ENCODE measurements at regions not wholly inside any gene's neighbourhood (a gene's known extent, or its start where the extent isn't known, plus 50 kb on each side); places are given as distances from the start of the nearest gene placed in this dataset.

DNA sequence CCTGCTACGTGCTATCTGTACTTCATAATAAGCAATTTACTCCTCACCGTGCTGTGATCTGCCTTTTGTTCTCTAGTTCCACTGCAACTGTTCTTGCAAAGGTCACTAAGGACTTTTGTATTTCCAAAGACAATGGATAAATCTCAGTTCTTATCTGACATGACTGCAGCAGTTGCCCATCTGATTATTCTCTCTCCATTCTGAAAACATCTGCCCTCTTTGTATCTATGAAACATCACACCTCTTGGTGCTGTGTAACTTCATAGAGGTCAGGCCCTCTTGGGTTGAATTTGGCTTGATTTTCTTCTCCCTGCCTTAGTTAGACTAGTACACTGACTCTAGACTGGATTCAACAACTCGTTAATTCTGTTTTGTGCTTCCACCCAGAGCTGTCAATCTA, 319.6 kb downstream of the BTG1 start:
- H3K27me3 Mint-ChIP-seq = peaks cover 1% of the 10 kb centered on the region
- no peaks in the 10 kb centered on the region for H3K4me1 Mint-ChIP-seq
- no peak overlapping the region for H3K27ac Mint-ChIP-seq
- H3K9me3 Mint-ChIP-seq = no peaks in the 10 kb centered on the region
- no peaks in the 10 kb centered on the region for H3K36me3 Mint-ChIP-seq
- H3K4me3 Mint-ChIP-seq = no peak overlapping the region

DNA sequence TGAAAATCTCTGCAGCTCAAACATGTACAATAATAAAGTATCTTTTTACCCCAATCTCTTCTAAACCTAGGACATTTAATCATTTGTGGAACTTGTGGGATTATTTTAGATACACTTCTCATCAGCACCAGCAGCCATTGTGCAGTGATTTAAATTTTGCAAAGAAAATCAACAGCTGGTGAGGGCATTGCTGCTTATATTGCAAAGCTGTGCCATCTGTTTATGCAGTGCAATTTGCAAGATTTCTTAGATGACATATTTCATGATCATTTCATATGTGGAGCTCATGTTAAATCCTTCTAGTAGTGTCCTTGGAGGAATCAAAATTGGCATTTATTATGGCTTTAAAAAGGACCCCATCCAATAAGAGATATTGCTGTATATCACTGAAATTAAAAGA, 320.7 kb downstream of the BTG1 start:
- H3K36me3 Mint-ChIP-seq = peaks cover 3% of the 10 kb centered on the region
- peaks cover 0 to 5% (median 4%) of the 10 kb centered on the region in 3 donors for H3K9me3 Mint-ChIP-seq
- no peaks in the 10 kb centered on the region for H3K4me1 Mint-ChIP-seq
- H3K4me3 Mint-ChIP-seq = no peak overlapping the region
- H3K27me3 Mint-ChIP-seq = peaks cover 1% of the 10 kb centered on the region
- no peak overlapping the region for H3K27ac Mint-ChIP-seq

DNA sequence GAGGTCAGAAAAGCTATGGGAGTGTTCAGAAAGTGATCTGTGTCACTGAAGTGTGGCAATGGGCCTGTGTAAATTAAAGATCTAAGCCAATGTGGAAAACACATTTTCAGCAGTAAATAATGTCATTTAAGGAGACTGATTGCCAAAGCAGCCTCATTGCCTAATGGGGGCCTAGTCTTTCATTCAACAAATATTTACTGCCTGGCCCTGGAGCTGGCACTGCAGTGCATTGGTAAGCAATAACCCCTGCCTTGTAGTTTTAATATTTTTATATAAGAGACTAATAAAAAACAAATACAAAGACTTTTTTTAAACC, 326.6 kb downstream of the BTG1 start:
- no peak overlapping the region for H3K4me3 Mint-ChIP-seq
- no peaks in the 10 kb centered on the region for H3K27me3 Mint-ChIP-seq
- H3K27ac Mint-ChIP-seq = no peak overlapping the region
- peaks cover 4% of the 10 kb centered on the region for H3K36me3 Mint-ChIP-seq
- no peaks in the 10 kb centered on the region for H3K4me1 Mint-ChIP-seq
- peaks cover 0 to 5% (median 4%) of the 10 kb centered on the region in 3 donors for H3K9me3 Mint-ChIP-seq

DNA sequence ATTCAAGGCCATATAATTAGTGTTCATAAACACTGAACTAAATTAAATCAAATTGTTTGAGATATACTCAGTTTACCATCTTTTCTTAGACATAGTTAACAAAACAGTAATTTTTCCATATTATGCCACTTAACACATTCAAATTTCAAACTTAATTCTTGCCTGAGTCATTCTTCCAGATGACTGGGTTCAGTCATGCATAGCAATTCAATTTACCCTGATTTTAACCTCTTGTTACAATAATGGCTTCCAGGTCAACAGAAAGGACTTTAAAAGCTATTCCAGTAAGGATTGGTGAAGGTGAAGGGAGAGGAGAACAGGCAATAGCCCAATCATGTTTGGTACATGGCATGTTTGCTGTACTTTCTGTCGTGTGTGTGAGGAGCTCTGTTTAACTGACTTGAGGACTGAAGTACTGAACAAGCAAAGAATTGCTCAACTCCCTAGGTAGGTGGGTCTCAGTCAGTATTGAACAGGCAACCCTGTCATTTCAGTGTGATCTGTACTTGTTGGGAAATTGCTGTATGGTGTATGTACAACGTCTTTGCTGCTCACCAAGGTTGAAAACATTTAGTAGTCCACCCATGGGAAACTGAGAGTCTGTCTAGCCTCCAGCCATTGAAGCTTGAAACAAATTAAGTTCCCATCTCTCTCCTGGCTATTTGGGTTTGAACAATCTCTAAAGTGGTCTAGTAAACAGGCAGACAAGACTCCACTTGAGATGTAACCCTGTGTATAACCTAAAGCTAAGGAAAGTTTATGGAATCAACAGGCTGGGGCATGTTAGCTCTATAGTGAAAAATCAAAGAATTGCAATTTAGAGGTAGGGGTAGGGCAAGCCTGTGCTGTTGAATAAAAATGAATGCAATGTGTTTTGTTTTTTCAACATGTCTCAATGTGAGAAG, 327.2 kb downstream of the BTG1 start:
- peaks cover 0 to 5% (median 4%) of the 10 kb centered on the region in 3 donors for H3K9me3 Mint-ChIP-seq
- no peak overlapping the region for H3K4me3 Mint-ChIP-seq
- H3K36me3 Mint-ChIP-seq = peaks cover 4% of the 10 kb centered on the region
- no peaks in the 10 kb centered on the region for H3K27me3 Mint-ChIP-seq
- H3K4me1 Mint-ChIP-seq = no peaks in the 10 kb centered on the region
- H3K27ac Mint-ChIP-seq = no peak overlapping the region

DNA sequence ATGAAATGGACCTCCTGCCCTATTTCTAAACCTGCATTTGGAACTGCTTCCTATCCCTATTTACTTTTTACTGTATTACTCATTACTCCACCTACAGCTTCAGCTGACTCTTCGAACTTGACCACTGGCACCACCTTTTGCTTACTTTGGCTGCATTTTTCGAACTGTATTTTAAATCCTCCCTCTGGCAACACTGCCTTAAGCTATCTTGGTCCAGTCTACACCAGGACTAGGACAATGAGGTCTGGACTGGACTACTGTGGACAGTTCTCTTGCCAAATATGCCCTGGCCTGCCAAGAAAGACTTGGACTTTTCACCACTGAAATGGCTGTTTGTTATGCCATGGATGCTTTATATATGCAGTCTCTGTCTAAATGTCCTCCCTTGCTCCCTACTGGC, 328.1 kb downstream of the BTG1 start:
- H3K4me1 Mint-ChIP-seq = no peaks in the 10 kb centered on the region
- peaks cover 0 to 5% (median 4%) of the 10 kb centered on the region in 3 donors for H3K9me3 Mint-ChIP-seq
- peaks cover 4% of the 10 kb centered on the region for H3K36me3 Mint-ChIP-seq
- H3K4me3 Mint-ChIP-seq = no peak overlapping the region
- no peak overlapping the region for H3K27ac Mint-ChIP-seq
- no peaks in the 10 kb centered on the region for H3K27me3 Mint-ChIP-seq

DNA sequence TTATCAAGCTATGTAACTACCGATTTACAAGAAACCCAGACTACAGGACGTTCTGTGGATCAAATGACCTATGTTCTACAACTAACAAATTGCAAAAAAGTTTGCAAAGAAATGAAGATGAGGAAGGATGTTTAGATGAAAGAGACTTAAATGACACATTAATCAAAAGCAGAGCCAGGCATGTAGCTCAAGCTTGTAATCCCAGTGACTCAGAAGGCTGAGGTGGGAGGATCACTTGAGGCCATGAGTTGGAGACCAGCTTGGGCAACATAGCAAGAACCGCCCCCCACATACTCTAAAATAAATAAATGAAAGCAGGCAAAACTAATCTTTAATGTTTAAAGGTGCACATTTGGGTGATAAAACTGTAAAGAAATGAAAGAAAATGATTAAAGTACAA, 331.9 kb downstream of the BTG1 start:
- no peak overlapping the region for H3K4me3 Mint-ChIP-seq
- H3K27ac Mint-ChIP-seq = no peak overlapping the region

DNA sequence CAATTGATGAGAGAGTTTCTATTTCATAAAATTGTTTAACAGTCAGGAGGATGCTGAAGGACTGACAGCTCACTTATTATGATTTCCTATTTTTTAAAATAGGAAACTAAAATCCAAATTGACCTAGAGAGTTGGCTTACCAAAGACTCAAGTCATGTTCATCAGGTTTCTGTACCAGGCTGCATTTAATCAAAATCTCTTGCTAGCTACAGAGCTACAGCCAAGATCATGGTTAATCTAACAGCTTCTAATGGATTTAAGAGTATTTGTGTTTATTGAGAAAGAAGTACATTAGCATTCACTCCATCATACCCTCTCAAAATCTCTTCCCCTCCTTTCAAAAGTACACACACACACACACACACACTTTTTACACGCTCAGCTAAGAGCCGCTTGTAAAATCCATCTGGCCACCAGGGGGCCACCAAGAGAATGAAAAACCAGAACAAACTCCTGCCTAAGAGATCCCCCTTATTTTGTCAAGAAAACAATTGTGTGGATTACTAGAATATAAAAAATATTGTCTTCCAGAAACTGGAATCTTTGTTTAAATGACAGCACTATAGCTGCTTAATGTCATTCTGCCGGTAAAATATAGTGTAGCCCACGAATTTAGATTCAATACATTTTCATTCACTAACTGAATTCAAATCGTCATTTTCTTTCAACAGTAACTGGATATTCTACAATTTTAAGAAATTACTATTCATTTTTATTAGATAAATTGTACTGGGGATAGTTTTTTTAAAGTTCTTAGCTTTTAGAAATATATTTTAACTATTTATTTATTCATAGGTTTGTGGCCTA, 334.0 kb downstream of the BTG1 start:
- Mint-ChIP-seq H3K36me3 (peaks cover 2% of the 10 kb centered on the region), H3K4me3 (peak overlapping the region in 2 of 4 donors; percentile 0 to 1), H3K27ac (no peak overlapping the region), H3K9me3 (peaks cover 2 to 12% (median 4%) of the 10 kb centered on the region in 3 donors), H3K27me3 (no peaks in the 10 kb centered on the region), H3K4me1 (peaks cover 2 to 8% (median 5%) of the 10 kb centered on the region in 3 donors)

More for the DNA sequence above, 331.9 kb downstream of the BTG1 start:
- Mint-ChIP-seq H3K9me3 (peaks cover 0 to 7% (median 0%) of the 10 kb centered on the region in 3 donors), H3K4me1 (peaks cover 2 to 8% (median 5%) of the 10 kb centered on the region in 3 donors), H3K36me3 (peaks cover 1% of the 10 kb centered on the region), H3K27me3 (no peaks in the 10 kb centered on the region)

DNA sequence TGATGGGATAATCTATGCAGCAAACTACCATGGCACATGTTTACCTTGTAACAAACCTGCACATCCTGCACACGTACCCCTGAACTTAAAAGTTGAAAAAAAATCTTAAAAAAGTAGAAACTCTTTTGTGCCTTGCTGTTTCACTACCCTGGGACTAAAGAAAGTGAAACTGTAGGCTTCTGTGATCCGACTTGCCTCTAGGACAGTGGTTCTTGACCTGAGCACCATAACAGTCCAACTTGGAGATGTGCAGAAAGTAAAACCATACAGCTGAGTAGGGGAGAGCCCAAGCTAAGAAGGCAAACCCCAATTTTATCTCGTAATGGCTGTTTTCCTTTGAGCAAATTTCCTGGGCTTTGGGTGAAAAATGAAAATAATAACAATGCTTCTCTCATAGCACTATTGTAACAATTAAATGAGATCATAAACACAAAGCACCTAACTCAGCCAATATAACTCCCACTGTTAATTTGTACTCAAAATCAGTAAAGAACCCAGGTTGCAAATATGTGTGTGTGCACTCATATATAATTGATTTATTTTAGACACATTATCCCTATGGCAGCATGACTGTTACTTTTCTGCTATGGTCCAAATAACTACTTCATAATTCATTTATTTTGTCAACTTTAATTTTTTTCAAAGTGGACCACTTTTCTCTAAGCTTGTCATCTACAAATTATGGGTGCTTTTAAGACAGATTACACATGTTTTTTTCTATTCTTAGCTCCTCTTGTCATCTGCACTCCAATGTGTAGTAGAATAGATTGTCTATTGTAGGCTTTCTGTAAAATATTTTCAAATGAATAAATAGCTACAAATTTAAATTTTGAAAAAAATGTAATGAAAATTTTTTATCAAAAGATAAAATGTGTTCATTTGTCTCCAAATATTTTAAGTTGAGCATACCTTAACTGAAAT, 334.9 kb downstream of the BTG1 start:
- H3K27ac Mint-ChIP-seq = no peak overlapping the region
- H3K36me3 Mint-ChIP-seq = peaks cover 5% of the 10 kb centered on the region
- H3K9me3 Mint-ChIP-seq = peaks cover 2 to 21% (median 7%) of the 10 kb centered on the region in 3 donors

DNA sequence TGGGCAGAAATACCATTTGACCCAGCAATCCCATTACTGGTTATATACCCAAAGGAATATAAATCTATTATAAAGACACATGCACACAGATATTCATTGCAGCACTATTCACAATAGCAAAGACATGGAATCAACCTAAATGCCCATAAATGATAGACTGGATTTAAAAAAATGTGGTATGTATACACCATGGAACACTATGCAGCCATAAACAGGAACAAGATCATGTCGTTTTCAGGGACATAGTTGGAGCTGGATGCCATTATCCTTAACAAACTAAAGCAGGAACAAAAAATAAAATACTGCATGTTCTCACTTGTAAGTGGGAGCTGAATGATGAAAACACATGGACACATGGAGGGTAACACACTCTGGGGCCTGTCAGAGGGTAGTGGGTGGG, 335.6 kb downstream of the BTG1 start:
- Mint-ChIP-seq H3K27me3 (no peaks in the 10 kb centered on the region), H3K4me3 (no peak overlapping the region), H3K27ac (peak overlapping the region in 1 of 3 donors; percentile 3), H3K36me3 (peaks cover 7% of the 10 kb centered on the region), H3K4me1 (peaks cover 2 to 8% (median 5%) of the 10 kb centered on the region in 3 donors), H3K9me3 (peaks cover 2 to 27% (median 13%) of the 10 kb centered on the region in 3 donors)

More for the DNA sequence above, 334.9 kb downstream of the BTG1 start:
- H3K4me3 Mint-ChIP-seq = no peak overlapping the region
- H3K4me1 Mint-ChIP-seq = peaks cover 2 to 8% (median 5%) of the 10 kb centered on the region in 3 donors
- H3K27me3 Mint-ChIP-seq = no peaks in the 10 kb centered on the region

DNA sequence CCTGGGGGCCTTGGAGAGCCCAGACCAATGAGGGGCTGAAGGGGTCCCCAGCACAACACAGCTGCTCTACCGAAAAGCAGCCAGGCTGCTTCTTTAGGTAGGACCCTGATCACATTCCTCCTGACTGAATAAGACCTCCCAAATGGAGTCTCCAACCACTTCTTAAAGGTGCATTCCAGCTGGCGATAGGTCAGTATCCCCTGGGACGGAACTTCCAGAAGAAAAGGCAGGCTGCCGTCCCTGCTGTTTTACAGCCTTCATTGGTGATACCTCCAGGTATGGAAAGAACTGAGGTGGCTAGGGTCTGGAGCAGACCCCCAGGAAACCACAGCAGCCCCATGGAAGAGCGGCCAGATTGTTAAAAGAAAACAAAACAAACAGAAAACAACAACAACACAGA, 340.6 kb downstream of the BTG1 start:
- Mint-ChIP-seq H3K4me3 (peak overlapping the region in 1 of 4 donors; percentile 71), H3K27ac (no peak overlapping the region), H3K27me3 (no peaks in the 10 kb centered on the region), H3K36me3 (peaks cover 8% of the 10 kb centered on the region), H3K9me3 (peaks cover 4 to 27% (median 13%) of the 10 kb centered on the region in 3 donors), H3K4me1 (peaks cover 0 to under 1% (median 0%) of the 10 kb centered on the region in 3 donors)

DNA sequence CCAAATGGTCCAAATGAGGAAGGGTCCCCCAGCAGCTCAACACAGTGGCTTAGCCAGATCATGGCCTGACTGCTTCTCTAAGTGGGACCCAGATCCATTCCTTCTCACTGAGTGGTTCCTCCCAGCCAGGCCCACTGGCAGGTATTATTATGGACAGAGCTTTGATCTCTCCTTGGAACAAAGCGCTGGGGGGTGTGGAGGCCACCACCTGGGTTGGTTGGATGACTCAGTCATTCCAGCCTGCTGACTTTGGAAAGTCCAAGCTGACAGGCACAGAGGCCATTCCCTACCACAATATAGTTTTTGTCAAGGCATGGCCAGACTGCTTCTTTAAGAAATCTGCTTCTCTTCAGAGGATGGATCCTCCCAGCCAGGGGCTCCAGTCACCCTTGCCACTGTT, 341.1 kb downstream of the BTG1 start:
- peaks cover 8% of the 10 kb centered on the region for H3K36me3 Mint-ChIP-seq
- H3K4me3 Mint-ChIP-seq = no peak overlapping the region

DNA sequence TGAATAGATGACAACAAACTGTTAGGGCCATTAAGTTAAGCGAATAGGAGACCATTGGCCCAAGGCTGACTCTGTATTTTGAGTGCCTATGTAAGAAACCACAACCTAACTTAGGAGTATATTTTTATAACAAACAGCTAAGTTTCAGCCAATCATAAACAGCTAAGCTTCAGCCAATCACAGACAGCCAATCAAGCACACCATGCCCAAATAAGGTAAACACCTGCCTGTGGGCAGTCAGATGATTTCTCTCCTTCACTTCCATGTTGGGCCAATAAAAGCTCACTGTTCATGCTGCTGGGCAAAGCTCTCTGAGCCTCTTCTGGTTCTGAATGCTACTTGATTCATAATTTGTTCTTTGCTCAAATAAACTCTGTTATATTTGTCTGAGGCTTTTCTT, 344.6 kb downstream of the BTG1 start:
- H3K4me1 Mint-ChIP-seq = peaks cover 0 to 5% (median 0%) of the 10 kb centered on the region in 3 donors
- H3K36me3 Mint-ChIP-seq = peaks cover 6% of the 10 kb centered on the region
- no peak overlapping the region for H3K4me3 Mint-ChIP-seq
- H3K27me3 Mint-ChIP-seq = peaks cover 6% of the 10 kb centered on the region
- H3K9me3 Mint-ChIP-seq = peaks cover 2 to 8% (median 8%) of the 10 kb centered on the region in 3 donors
- no peak overlapping the region for H3K27ac Mint-ChIP-seq

More for the DNA sequence above, 341.1 kb downstream of the BTG1 start:
- H3K27me3 Mint-ChIP-seq = no peaks in the 10 kb centered on the region
- peaks cover 4 to 26% (median 13%) of the 10 kb centered on the region in 3 donors for H3K9me3 Mint-ChIP-seq
- no peak overlapping the region for H3K27ac Mint-ChIP-seq
- H3K4me1 Mint-ChIP-seq = no peaks in the 10 kb centered on the region

DNA sequence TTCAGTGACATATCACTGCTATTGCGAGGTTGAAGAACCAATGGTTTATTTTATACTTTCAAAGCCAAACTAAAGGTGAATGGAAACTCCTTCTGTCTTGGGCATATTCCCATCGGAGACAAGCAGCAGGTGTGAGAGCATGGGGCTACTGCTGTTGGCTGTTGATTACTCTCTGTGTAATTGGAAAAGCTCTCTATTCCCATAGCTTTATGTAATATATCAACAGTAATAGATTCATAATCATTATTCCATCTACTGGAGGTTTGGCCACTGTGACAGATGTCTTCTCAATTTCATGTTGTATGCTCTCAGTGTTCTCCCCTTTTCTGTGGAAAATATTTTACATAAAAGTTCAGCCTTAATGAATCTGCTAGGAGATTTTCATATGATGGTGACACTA, 352.0 kb downstream of the BTG1 start:
- Mint-ChIP-seq H3K9me3 (no peaks in the 10 kb centered on the region), H3K36me3 (peaks cover 3% of the 10 kb centered on the region), H3K27me3 (peaks cover 7% of the 10 kb centered on the region), H3K27ac (no peak overlapping the region), H3K4me3 (no peak overlapping the region), H3K4me1 (peaks cover 0 to 6% (median 0%) of the 10 kb centered on the region in 3 donors)

DNA sequence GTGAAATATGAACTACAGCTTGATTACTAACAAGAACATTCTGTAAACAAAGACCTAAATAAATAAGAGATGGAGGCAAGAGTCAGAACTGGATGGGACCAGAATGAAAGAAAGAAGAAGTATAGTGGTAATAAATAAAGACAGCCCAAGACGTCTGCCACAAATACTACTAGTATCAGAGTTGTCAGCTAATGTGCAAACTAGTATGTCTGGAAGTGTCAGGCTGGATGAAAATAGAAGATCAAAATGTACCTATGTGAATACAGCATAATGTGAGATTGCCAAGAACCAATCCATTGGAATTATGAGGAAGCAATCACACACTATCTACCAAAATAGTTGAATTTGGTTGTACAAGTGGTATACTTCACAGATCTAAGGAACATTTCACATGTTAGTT, 353.0 kb downstream of the BTG1 start:
- Mint-ChIP-seq H3K36me3 (peaks cover 3% of the 10 kb centered on the region), H3K4me3 (no peak overlapping the region), H3K4me1 (peaks cover 0 to 6% (median 0%) of the 10 kb centered on the region in 3 donors), H3K27ac (no peak overlapping the region), H3K9me3 (no peaks in the 10 kb centered on the region), H3K27me3 (peaks cover 5% of the 10 kb centered on the region)
